ENCODE measurements at regions not wholly inside any gene's neighbourhood (a gene's known extent, or its start where the extent isn't known, plus 50 kb on each side); places are given as distances from the start of the nearest gene placed in this dataset.

- TF ChIP-seq, protein P1, sequence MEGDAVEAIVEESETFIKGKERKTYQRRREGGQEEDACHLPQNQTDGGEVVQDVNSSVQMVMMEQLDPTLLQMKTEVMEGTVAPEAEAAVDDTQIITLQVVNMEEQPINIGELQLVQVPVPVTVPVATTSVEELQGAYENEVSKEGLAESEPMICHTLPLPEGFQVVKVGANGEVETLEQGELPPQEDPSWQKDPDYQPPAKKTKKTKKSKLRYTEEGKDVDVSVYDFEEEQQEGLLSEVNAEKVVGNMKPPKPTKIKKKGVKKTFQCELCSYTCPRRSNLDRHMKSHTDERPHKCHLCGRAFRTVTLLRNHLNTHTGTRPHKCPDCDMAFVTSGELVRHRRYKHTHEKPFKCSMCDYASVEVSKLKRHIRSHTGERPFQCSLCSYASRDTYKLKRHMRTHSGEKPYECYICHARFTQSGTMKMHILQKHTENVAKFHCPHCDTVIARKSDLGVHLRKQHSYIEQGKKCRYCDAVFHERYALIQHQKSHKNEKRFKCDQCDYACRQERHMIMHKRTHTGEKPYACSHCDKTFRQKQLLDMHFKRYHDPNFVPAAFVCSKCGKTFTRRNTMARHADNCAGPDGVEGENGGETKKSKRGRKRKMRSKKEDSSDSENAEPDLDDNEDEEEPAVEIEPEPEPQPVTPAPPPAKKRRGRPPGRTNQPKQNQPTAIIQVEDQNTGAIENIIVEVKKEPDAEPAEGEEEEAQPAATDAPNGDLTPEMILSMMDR (conservative IDR thresholded peaks at IDR 0.05; ENCODE audit: low read length) = no peak
- no peak for TF ChIP-seq EZH2phosphoT487 (IDR thresholded peaks at IDR 0.05; ENCODE audit: borderline replicate concordance)
Measured at GRCh38 chr7:142400042-142400533, 142.2 kb upstream of the PRSS58 start.

Measured in Loucy (cell line).